ENCODE measurements at regions not wholly inside any gene's neighbourhood (a gene's known extent, or its start where the extent isn't known, plus 50 kb on each side); places are given as distances from the start of the nearest gene placed in this dataset.

DNA sequence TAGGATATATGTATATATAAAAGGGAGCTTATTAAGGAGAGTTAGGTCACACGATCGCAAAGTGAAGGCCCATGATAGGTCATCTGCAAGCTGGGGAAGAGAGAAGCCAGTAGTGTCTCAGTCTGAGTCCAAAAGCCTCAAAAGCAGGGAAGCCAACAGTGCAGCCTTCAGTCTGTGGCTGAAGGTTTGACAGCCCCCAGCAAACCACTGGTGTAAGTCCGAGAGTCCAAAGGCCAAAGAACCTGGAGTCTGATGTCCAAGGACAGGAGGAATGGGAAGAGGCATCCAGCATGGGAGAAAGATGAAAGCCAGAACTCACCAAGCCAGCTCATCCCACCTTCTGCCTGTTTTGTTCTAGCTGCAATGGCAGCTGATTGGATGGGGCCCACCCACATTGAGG, 88.9 kb upstream of the TBX20 start:
- no peak for DNase-seq (ENCODE audit: low spot score)

GRCh38 chr7:35339811-35340210, 85.9 kb upstream of the TBX20 start:
- no peak for DNase-seq (ENCODE audit: low spot score)

DNA sequence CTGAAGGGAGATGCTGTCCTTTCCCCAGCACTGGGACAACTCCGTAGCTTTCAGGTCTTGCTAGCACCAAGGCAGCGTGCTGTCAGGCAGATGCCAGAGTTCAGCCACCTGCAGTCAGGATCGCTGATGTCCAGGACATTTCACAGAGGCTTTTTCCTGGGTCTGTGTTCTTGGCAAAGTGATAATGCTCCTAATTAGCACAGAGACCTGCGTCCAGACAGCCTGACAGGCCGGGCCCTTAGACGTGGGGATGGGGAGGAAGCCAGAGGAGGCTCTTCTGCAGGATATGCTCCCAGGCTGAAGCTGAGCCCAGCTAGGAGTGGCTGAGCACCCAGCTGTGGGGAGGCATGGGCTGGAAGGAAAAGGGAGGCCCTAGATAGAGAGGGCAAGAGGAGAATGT, 82.5 kb upstream of the TBX20 start:
- no peak for DNase-seq (ENCODE audit: low spot score)

- no peak for DNase-seq (ENCODE audit: low spot score)
Observed at GRCh38 chr7:35334506-35334905, 80.6 kb upstream of the TBX20 start.

GRCh38 chr7:35333265-35333664, 79.4 kb upstream of the TBX20 start:
- DNase-seq (ENCODE audit: low spot score) = no peak

DNA sequence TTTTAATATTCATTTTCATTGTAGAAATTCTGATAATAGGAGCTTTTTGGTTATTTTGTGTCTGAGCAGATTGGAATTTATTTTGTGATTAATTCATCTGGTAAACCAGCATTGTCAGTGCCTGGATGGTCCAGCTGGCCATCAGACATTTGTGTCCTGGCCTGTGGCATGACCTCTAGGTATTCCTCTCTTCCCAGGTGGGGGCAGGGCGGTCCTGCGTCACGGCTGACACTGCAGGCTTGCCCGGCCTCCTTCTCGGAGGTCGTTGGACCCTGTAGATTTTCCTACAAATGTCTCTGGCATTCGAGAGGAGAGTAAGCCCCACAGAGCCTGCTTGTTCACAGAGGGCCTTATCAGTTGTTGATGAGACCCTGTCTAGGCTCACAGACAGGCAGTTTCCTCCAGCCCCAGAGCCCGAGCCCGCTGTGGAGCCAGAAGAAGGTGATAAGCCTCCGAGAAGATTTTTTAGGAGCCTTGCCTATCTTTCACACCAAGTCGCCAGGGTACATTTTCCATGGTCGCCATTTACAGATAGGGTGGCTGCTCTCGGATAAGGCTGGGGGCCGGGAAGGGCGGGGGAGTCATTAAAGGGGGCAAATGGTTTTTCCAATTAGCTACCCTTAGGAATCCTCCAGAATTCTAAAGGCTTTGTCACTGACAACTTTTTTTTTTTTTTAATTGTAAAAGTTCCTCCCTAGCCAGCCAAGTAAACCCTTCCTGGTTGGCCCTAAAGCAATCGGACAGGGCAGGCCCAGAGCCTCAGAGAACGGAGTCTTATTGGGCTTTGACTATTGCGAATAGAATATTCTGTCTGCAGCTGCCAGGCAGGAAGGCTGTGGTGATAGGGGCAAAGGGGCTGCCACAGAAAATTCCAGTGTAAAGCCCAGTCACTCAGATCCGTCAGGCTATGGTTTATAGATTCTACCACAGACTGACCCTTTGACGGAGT, 78.1 kb upstream of the TBX20 start:
- DNase-seq (ENCODE audit: low spot score) = no peak

DNA sequence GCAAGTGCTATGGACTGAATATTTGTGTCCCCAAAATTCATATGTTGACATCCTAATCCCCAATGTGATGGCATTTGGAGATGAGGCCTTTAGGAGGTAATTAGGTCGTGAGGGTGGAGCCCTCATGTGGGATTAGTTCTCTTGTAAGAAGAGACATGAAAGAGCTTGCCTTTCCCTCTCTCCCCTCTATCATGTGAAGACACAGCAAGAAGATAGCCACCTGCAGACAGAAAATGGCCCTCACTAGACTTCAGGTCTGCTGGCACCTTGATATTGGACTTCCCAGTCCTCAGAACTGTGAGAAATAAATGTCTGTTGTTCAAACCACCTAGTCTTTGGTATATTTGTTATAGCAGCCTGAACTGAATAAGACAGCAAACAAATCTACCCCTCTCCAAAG, 75.1 kb upstream of the TBX20 start:
- DNase-seq (ENCODE audit: low spot score) = no peak

DNA sequence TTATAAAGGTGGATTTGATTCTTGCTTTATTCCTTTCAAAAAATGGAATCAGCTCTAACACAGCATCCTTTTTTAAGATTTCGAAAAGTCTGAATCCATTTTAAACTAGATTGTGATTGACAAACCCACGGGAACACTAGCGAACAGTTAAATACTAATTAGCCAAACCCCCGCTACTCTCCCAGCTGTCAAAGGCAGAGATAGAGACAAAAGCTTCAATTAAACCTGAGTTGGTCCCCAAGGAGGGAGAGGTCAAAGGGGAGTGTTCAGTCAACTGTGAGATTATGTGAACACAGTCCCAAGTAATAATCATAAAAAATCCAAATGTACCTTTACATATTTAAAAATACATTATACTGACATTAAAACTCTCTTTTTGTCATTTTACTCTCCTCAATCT, 65.7 kb upstream of the TBX20 start:
- no peak for DNase-seq (ENCODE audit: low spot score)

- no peak for DNase-seq (ENCODE audit: low spot score)
Observed at GRCh38 chr7:35316549-35316948, 62.6 kb upstream of the TBX20 start.

- no peak for DNase-seq (ENCODE audit: low spot score)
Observed at GRCh38 chr7:35315517-35315916, 61.6 kb upstream of the TBX20 start.

GRCh38 chr7:35314354-35314753, 60.5 kb upstream of the TBX20 start:
- no peak for DNase-seq (ENCODE audit: low spot score)

DNA sequence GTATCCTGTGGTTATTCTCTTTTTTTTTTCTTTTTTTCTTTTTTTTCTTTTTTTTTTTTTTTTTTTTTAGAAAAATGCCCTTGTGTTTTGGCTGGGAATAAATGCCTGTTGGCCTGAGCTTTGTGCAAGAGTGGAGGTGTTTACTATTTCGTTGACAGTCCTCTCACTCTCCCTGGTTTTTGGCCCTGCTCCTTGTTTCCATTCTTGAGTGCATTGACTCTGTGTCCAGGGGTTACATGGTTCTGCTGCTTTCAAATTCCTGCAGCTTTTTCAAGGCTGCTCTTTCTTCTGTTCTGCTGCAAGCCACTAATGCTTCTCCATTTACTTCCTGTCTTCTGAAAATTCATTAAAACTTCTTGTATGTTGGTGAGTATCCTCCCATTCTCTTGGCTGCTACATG, 59.7 kb upstream of the TBX20 start:
- no peak for DNase-seq (ENCODE audit: low spot score)
